NCI-H524 (cell line): ENCODE measurements at regions not wholly inside any gene's neighbourhood (a gene's known extent, or its start where the extent isn't known, plus 50 kb on each side); places are given as distances from the start of the nearest gene placed in this dataset.
"Not testable (repeated sequence)": the region's sequence is repeated elsewhere in the genome, so short reads cannot be mapped to it uniquely, and the experiment has no call there.

ENCODE experiments used
- DNase-seq, 2 experiments: peaks; one replicate each; lab custom pipeline; 2025; lab: John Stamatoyannopoulos, UW

DNA sequence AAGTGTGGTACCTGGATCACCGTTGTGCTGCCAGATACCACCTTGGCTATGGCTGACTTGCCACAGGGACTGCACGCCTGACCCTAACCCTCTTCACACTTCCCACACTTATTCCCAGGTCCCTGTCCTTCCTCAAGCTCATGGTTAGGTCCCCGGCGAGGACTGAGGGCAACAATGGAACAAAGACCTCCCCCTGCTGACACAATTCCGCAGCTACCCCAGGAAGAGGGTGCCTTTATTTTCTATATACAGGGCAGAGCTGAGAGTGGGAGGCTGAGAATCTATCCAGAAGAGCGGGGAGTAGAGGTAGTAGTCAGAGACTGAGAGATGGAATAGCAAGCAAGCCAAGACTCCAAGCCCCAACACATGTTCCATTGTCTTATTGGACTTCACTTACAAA, 118.1 kb upstream of the SEM1 start:
- no peak for DNase-seq

DNA sequence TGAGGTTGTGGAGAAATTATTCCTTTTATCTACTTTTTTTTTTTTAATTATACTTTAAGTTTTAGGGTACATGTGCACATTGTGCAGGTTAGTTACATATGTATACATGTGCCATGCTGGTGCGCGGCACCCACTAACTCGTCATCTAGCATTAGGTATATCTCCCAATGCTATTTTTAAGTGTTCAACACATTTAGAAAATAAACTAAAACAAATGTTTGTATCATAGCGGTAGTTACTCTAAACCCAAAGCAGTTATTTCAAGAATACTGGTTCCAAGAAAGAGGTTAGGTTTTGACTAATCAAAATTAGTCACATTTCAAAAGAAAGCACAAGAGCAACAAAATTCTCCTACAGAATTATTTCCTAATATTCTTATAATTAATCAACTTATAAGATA, 119.5 kb upstream of the SEM1 start:
- not testable (repeated sequence) for DNase-seq

DNA sequence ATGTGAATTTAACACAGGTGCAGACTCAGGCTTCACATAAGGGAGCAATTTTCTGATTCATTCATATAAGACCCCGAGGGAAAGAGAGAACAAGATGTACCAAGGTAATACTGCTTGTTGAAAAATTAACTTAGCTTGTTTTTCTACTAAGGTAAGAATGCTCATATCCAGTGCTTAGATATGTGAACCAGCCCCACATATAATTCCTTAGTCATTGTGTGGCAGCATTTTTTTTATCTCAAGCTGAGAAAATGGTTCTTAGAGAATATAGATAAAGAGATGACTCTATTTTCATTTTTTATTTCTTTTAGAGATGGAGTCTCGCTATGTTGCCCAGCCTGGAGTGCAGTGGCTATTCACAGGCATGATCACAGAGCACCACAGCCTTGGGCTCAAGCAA, 121.8 kb upstream of the SEM1 start:
- no peak for DNase-seq

DNA sequence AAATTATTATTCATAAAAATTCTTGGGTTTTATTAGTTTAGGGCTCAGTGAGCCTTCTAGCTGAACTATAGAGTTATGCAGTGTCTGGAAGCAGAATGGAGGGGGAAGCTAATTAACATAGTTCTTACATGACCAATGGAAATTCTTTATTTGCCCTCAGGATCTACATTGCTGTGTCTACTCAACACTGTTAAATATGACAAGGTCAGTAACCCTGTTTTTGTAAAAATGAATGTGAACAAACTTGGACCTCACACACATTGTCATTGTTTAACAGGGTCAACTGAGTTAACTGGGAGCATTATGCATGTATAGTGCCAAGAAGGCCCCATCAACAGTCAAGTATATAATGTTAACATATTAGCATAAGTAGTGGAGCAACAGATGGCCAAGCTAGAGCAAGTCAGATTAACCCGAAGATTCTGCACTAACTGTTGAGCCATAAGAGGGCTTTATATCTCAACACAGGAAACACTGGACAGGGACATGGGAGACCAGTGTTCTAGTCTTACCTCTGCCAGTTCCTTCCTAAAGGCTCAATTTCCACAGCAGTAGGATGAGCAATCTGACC, 122.5 kb upstream of the SEM1 start:
- peak; percentile 53 to 85 for DNase-seq

DNA sequence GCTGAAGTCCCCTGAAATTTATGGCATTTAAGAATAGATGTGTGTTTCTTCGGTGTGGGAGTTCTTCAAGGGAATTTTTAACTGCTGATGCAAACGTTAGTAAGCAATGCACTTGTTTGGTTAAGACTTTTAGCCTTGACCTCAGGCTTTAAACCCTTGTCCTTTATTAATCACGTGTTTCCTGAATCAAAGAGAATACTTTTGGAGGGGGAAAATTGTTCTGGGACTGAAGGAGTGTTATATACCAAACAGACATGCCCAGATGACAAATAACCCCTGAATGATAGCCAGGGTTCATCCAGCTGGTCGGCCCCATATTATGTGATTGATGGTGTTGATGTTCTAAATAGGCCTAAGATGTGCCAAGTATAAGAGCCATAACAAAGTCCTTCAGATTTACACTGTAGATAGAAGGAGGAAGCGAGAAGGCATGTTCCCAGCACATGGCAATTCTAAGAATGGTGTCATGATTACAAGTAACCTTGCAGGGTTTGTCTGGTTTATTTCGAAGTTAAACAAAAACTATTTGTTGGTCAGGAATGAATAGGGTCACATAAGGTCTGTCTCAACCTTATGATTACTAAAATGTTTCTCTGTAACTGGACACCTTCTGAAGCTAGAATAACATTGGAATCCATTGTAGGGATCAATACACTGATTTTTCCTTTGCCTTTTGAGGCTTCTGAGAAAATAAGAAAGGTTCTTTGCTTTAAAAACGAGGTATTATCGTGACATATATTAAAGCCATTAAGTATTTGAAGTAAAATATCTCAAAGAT, 124.2 kb upstream of the SEM1 start:
- no peak for DNase-seq

DNA sequence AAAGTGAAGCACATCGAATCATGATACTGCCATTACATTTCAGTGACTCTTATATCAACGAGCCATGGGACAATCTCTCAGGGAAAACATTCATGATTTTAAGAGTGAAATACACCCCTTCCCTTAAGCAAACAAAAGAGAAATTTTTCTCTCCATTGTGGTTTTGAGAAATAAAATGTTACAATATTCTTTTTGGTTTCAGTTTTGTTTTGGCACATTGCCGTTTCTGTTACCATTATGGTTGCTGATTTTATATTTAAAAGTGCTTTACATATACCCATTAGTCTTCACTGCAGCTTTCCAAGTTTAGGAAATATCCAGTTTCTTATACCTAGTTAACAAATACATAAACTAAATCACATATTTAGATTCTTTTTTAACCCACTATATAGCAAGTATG, 126.8 kb upstream of the SEM1 start:
- DNase-seq, result no peak

DNA sequence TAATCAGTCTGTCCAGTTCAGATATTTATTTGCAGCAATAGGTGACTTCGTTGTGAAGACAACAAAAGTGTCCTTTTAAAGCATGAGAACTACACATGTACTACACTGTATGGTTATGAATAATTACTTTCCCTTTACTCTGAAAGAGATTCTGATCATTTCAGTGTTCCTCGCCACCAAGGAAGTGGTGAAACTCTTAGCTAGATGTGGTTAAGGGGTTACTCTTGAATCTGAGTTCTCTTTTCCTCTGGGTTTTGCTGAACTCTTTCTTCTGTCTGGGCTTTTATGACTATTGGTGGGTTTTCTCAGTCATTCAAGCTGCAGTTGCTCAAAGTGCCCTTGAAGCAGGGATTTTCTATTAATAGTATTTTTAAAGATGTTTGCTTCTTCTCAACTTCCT, 127.9 kb upstream of the SEM1 start:
- no peak for DNase-seq

DNA sequence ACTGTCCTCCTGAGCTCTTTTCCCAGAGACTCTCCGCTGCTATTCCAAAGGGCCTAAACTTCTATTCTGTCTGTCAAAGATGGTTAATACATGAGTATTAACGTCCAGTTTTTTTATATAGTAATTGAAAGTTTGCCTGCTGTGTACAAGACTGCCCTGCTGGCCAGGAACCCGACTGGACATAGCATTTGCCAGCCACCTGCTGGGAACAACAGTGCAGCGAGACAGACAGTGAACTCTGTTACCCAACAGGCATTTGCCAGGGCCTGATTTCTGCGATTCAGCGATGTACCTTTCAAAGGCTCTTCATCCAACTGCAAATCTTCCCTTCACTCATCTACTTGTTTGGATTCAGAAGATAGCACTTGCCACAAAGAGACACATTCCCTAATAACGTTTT, 128.8 kb upstream of the SEM1 start:
- DNase-seq, result no peak

DNA sequence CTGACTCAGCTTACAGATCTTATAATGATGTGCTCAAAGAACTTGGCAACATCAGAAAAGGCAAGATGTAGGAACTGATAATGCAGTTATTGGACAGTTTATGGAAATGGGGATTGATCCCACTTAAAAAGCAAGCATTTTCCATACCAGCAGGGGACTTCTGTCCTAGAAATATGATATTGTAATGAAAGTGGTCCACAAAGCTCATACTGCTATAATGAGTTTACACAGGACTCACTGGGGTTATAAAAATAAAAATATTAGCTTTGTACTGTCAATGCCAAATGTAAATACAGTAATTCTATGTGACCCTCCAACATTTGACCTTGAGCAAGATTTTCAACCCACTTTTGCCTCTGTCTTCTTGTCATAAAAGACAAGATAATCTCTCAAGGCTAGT, 145.5 kb upstream of the SEM1 start:
- DNase-seq, result no peak

DNA sequence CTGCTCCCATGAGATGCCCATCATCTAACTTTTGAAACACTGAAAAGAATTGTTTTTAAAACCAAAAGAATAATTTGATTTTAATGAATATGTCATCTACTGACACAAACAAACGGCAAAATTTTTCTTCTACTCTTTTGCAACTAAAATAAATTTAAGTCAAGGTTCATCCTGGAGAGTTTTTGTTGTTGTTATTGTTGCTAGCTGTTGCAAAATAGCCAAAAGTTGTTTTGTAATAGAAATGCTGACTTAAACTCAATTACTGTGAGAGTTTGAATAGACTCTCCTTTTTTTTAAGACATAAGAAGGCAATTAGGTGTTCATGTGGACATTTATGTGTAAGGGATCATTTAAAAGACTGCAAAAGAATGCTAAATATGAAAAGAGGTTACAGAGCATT, 146.0 kb upstream of the SEM1 start:
- DNase-seq, result no peak

DNA sequence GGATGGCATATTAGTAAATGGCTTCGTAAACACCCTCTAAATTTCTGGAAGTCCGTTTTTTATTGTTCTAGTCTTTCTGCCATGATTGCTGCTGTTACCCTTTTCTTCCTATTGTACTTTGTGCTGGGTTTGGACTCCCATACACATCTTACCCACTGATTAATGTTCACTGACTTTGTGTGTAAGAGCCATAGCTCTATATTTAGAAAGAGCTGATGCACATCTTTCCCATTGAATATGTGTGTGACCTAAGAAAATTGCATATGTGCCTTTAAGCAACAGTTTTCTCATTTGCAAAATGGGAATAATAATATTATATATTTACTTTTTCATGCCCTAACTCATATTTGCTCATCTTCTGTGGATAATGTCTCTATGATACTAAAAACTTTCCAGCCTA, 135.8 kb upstream of the DLX6 start:
- DNase-seq, result no peak

DNA sequence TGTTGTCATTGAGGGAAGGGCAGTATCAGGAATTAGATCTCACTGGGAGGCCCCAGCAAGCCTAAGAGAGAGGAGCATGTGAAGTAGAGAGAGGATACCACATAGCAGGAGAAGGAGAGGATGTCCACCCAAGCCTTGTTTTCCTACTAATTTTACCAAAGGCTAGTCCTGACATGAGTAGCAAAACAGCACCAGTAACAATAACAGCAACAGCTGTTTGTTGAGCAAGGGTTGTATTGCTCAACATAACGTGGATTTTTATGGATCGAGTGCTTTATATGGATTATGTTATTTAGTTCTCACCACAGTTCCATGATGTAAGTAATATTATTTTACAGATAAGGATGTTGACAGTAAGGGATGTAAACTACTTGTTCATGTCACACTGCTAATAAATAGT, 135.2 kb upstream of the DLX6 start:
- no peak for DNase-seq

DNA sequence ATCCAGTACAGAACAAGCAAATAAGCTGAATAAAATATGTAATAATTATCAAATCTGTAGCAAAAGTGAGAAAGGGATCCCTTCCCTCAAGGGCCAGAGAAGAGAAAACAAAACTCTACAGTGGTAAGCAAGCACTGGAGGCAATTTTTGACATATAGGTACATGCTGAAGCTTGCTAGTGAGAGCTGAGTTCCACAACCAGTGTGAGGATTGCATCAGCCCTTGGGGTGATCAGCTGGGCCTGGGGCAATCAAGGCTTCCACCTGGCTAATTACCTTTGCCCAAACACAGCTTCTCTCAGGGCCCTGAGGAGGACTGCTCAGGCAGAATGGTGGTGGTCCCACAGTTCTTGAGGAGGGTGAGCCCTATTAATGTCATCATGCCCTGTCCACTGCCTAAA, 134.4 kb upstream of the DLX6 start:
- no peak for DNase-seq

DNA sequence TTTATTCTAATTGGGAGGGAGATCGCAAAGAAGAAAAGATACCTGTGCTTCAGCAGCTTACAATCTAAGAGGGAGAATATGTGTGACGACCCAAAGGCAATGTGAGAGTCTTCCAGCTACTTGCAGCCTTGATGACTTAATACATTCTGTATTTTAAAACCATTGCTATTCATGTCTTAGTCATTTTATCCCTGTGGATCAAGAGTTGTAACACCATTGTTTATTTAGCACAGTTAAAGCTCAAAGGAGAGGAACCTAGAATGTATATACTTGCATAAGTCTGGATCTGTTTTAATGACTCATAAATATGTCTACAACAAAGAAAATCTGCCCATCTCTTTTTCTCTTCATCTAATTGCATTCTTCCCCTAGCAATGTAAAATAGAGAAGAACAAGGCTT, 117.9 kb upstream of the DLX6 start:
- DNase-seq, result no peak

DNA sequence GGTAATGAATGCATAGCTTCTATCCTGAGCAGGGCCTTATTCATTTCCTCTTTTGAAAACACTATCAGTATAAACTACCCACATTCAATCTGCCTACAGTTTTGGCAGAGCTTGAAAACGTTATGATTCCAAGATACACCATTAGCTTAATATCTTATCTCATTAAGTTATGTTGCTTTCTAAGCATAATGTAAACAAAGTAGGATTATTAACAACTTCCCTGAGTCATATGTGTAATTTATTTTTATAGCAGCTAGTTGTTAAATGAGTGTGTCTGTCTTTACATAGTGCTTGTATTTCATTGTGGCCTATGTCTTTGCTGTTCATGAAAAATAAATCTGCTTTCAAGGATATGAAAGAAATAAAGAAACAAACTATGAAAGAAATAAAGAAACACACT, 106.2 kb upstream of the DLX6 start:
- no peak for DNase-seq

DNA sequence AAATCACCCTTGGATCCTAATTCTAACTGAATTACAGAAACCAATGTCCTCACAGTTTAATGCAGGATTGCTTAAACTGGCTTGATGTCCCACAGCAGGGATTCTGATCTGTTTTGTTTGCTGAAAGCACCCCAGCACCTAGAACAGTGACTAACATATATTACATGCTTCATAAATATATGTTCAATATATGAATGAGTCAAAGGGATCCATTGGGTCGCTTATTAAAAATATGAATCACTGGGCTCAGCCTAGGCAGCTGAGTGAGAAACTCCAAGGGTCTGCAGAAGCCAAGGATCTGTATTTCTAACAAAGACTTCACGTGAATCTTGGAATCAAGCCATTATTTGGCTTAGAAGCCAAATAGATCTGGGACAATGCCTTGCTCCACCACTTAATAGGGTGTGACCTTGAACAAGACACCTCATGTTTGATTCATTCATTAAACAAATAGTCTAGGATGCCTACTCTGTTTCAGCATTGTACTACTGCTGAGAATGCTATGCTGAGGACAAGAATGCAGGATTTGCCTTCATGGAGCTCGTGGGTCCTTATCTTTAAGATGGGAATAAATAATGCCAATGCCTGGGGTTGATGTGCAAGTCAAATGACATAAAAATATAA, 103.4 kb upstream of the DLX6 start:
- no peak for DNase-seq

DNA sequence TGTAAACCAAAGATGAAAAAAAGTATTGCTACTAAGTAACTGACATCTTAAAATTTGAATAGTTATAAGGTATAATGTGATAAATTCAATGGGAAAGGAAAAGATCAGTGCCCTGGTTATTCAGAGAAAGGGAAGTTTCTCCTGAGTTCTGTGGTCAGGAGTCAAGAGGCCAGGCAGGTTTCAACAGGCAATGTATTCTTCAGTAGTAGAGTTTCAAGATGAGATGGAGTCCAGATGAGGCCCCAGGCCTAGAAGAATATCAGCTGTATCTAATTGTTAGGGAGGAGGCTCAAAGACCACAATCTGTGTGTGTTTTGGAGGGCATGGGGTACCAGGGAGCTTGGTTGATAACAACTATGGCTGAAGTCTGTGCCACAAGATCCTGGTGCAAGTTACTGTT, 101.4 kb upstream of the DLX6 start:
- DNase-seq, result no peak

DNA sequence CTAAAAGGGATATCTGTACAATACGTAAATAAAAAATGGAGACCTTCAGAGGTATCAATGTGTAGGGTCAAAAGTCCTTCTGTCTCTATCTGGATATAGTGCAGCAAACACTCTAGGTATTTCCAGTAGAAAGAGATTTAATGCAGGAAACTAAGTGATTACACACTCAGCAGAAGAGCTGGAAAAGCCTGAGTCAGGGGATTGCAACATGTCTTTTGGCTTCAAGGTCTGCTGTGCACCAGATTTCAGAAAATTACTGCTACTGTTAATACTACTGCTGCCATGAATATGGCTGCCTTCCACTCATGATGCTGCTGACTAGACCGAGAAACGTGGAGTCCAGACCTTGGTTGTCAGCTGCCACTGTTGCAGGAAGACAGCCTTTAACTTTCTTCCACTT, 94.9 kb upstream of the DLX6 start:
- DNase-seq, result no peak

DNA sequence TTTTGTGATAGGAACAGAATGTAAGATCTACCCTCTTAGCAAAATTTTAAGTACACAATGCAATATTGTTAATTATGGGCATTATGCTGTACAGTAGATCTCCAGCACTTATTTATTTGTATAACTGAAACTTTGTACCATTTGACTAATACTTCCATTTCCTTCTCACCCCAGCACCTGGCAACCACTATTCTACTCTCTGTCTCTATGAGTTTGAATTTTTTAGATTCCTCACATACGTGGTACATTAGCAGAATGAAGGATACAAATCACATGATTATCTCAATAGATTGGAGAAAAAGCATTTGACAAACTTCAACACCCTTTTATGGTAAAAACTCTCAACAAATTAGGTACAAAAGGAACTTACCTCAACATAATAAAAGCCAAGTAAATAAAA, 90.3 kb upstream of the DLX6 start:
- DNase-seq, result no peak

DNA sequence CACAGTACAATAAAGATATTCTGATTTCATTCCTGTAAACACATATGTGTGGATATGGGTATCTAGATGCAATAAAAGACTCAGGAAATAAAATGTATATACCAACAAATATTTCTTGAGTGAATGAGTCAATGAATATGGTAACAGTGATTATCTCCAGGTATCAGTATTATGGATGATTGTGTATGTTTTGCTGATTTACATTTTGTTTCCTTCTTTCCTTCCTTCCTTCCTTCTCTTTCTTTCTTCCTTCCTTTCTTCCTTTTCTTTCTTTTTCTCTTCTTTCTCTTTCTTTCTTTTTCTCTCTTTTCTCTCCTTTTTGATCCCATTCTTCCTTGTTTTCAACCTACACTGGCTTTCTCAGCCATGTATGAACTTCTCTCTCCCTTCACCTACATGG, 85.3 kb upstream of the DLX6 start:
- DNase-seq, result no peak

DNA sequence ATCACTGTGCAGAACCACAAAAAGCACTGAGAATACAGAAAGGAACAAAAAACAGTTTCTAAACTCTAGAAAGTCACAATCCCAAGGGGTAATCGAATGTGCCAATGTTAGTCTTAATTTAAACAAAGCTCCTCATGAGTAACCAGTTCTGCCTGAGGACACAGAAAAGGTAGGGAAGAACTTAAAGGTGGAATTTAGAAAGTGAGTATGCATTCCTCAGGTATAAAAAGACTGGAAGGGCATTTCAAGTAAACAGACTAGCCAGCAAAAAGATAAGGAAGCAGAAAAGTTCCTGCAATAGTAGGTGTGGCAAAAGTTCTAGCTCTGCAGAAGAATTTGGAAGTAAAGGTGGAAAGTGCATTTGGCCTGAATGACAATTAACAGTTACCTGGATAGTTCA, 84.6 kb upstream of the DLX6 start:
- DNase-seq, result no peak

DNA sequence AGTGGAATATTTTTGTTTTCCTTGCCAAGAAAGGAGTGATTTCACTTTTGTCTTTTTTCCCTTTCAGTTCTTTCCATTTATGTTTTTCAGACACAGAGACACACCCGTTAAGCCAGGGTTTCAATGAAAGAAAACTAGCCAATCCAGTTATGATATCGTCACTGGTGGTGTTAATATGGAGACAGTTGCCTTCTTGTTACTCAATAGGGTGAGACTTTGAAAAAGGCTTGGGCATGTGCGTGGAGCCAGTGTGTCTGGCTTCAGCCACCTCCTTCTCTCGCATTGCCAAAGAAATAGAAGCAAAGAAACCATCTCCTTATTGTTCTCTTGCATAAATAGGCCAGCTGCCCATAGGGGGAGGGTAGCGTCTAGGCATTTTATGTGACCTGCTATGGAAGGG, 84.1 kb upstream of the DLX6 start:
- no peak for DNase-seq

DNA sequence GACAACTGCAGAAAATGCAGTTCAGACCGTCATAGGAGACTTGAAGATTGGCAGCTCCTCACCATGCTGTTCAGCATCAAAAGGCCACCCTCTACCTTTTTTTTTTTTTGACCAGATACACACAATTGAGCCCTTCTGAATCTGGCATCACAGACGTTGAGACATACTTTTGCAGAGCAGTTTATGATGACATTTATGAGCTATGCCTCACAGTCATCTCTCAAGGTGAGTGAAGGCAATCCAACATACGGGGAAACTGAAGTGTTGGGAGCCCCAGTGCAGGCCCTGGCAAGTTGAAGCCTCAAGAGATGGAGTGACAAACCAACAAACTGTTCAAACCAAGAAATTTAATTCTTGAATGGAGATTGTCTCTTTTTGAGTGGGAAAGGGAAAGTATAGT, 83.6 kb upstream of the DLX6 start:
- no peak for DNase-seq

DNA sequence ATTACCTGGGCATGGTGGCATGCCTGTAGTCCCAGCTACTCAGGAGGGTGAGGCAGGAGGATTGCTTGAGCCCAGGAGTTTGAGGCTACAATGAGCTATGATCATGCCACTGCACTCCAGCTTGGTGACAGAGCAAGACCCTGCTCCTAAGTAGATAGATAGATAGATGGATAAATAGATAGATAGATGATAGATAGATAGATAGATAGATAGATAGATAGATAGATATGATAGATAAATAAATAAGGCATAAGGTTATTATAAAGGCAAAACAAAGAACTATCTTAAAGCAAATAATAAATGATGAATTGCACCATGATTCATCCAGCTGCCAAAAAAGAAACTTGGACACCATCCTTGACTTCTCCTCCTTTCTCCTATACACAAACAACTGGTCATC, 82.0 kb upstream of the DLX6 start:
- not testable (repeated sequence) for DNase-seq
